Spleen (tissue), 11 donors: ENCODE measurements at regions not wholly inside any gene's neighbourhood (a gene's known extent, or its start where the extent isn't known, plus 50 kb on each side); places are given as distances from the start of the nearest gene placed in this dataset.

ENCODE experiments used
- DNase-seq: peaks from one replicate; pipeline ENCODE4 v3.0.0-alpha.2; 2020
- H3K27ac ChIP-seq, 8 donors: fragments of 200-600 bp; sonication (generic) in 7 of 8; 1 replicate in 4 of 8; 2 replicates in 4 of 8; pipeline versions ENCODE4 v1.5.0 to v1.8.0; 2016 to 2021; ENCODE audit warnings: inconsistent platforms in 4 of 8, mild to moderate bottlenecking in 4 of 8, moderate library complexity in 1 of 8
- H3K27me3 ChIP-seq, 7 donors: fragments of 200-600 bp; sonication (generic) in 6 of 7; replicated peaks in 1 of 7; 1 replicate in 4 of 7; 2 replicates in 3 of 7; pipeline versions ENCODE4 v1.5.0 to v1.8.0; 2016 to 2021; ENCODE audit warnings: inconsistent platforms in 3 of 7, mild to moderate bottlenecking in 1 of 7
- H3K36me3 ChIP-seq, 6 donors: fragments of 200-600 bp; sonication (generic) in 5 of 6; 1 replicate in 4 of 6; 2 replicates in 2 of 6; pipeline versions ENCODE4 v1.5.0 to v1.8.0; 2016 to 2021; ENCODE audit warnings: inconsistent platforms in 2 of 6
- H3K4me1 ChIP-seq, 6 donors: fragments of 200-600 bp; sonication (generic) in 5 of 6; 1 replicate in 3 of 6; 2 replicates in 3 of 6; pipeline versions ENCODE4 v1.5.0 to v1.8.0; 2016 to 2021; ENCODE audit warnings: inconsistent platforms in 3 of 6
- H3K4me3 ChIP-seq, 8 donors: fragments of 200-600 bp; sonication (generic) in 7 of 8; 1 replicate in 4 of 8; 2 replicates in 4 of 8; pipeline versions ENCODE4 v1.5.0 to v1.8.0; 2016 to 2021; ENCODE audit warnings: inconsistent platforms in 4 of 8, mild to moderate bottlenecking in 4 of 8, moderate library complexity in 2 of 8
- H3K9me3 ChIP-seq, 8 donors: fragments of 200-600 bp; sonication (generic) in 7 of 8; 1 replicate in 4 of 8; 2 replicates in 4 of 8; pipeline versions ENCODE4 v1.5.0 to v1.8.0; 2016 to 2021; ENCODE audit warnings: inconsistent platforms in 4 of 8
- POLR2A ChIP-seq, 3 donors: fragments of 450-650 bp; IDR thresholded peaks; one replicate each; pipeline ENCODE4 v1.5.1; 2017; ENCODE audit warnings: antibody characterized with exemption in 3 of 3, mild to moderate bottlenecking in 1 of 3
- POLR2AphosphoS5 ChIP-seq, 3 donors: sonication (generic); formaldehyde crosslinking; IDR thresholded peaks; one replicate each; pipeline ENCODE4 v1.5.1; 2017; ENCODE audit warnings: antibody characterized with exemption in 3 of 3
- WGBS, 5 donors: extraction: QIAGEN DNeasy Blood & Tissue Kit in 3 of 5; methylation state at CpG; one replicate each; pipeline versions ENCODE4 v1.1.5 to v1.1.7; 2013 to 2018; 5-methylcytosine and 5-hydroxymethylcytosine counted together
- intact Hi-C: fragments of 100-400 bp; cut with DNase I; formaldehyde crosslinking; loops from one replicate; pipeline ENCODE4 v1.15.0; 2023; ENCODE audit warnings: low total_unique reads
- TF ChIP-seq, protein P1 (sequence below), 11 experiments: fragments of 200-600 bp in 7 of 11; fragments of 450-650 bp in 4 of 11; sonication (generic) in 4 of 11; IDR thresholded peaks in 8 of 11; conservative IDR thresholded peaks in 3 of 11; 1 replicate in 7 of 11; 2 replicates in 4 of 11; pipeline versions ENCODE4 v1.4.0 to v1.8.0; 2016 to 2021; ENCODE audit warnings: antibody characterized with exemption in 11 of 11, inconsistent platforms in 4 of 11, mild to moderate bottlenecking in 1 of 11
- donor health status: healthy with polysubstance abuse.
- donor health status: DM: no; HTN: no; CAD: no; lungs with moderate emphysema.
- donor health status: DM: no; HTN: no; CAD: no.
- donor health status: Bipolar disorder and iron deficiency.
- donor health status: healthy.
- donor health status: DM: no; HTN: no; CAD: no.
- donor health status: DM: yes; HTN: yes; CAD: no.

DNA sequence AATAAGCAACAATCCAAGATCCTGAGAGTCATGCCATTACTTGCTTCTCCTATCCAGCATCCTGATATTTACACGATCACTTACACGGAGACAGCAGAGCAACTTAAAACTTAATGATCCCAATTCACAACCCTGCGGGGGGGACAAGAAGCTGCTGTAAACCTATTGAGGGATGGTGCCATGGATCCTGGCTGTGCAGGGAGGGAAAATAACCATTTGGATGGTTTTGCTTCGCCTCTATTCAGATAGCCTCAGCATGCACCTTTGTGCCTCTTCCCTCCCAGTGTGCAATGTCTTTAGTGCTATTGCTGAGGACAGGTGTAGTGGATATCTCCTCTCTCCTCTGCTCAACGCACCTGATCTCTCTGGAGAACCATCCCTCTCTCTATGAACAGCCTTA, 89.7 kb upstream of the PPARGC1A start:
- no peak overlapping the region for H3K4me3 ChIP-seq
- H3K27ac ChIP-seq: no peak overlapping the region
- no peak for DNase-seq
- 59 to 70% (median 61%) methylated on average over 5 of the region's 5 CpGs for WGBS, 5 donors
- no peaks in the 10 kb centered on the region for H3K9me3 ChIP-seq
- TF ChIP-seq, protein P1, sequence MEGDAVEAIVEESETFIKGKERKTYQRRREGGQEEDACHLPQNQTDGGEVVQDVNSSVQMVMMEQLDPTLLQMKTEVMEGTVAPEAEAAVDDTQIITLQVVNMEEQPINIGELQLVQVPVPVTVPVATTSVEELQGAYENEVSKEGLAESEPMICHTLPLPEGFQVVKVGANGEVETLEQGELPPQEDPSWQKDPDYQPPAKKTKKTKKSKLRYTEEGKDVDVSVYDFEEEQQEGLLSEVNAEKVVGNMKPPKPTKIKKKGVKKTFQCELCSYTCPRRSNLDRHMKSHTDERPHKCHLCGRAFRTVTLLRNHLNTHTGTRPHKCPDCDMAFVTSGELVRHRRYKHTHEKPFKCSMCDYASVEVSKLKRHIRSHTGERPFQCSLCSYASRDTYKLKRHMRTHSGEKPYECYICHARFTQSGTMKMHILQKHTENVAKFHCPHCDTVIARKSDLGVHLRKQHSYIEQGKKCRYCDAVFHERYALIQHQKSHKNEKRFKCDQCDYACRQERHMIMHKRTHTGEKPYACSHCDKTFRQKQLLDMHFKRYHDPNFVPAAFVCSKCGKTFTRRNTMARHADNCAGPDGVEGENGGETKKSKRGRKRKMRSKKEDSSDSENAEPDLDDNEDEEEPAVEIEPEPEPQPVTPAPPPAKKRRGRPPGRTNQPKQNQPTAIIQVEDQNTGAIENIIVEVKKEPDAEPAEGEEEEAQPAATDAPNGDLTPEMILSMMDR (IDR thresholded peaks at IDR 0.05 in 8 of 11, conservative IDR thresholded peaks at IDR 0.05 in 3 of 11): no peak
- no peak for TF ChIP-seq POLR2A (IDR thresholded peaks at IDR 0.05)
- TF ChIP-seq POLR2AphosphoS5 (IDR thresholded peaks at IDR 0.05): no peak
- no peaks in the 10 kb centered on the region for H3K27me3 ChIP-seq
- no peaks in the 10 kb centered on the region for H3K4me1 ChIP-seq
- no peaks in the 10 kb centered on the region for H3K36me3 ChIP-seq
- intact Hi-C loops: no loop called here

DNA sequence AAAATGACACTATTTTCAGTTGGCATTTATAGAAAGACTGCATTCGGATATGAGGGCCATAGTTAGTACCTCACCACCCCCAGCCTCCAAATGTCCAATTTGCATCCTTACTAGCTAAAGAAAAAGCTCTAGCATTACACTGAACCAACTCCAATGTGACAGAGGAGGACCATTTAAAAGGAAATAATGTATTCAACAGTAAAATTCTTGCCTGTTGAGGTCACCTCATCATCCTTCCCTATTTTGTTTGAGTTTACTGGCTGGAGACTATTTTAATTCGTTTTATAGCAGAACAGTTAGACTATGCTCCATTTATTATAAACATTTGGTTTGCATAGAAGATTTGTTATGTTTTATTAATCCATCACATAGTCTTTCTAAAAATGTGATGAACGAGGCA, 88.2 kb upstream of the PPARGC1A start:
- Histone ChIP-seq H3K4me1 (no peaks in the 10 kb centered on the region), H3K9me3 (no peaks in the 10 kb centered on the region), H3K4me3 (no peak overlapping the region), H3K27ac (no peak overlapping the region), H3K36me3 (no peaks in the 10 kb centered on the region), H3K27me3 (no peaks in the 10 kb centered on the region)
- TF ChIP-seq, protein P1 (IDR thresholded peaks at IDR 0.05 in 8 of 11, conservative IDR thresholded peaks at IDR 0.05 in 3 of 11): no peak
- TF ChIP-seq POLR2A (IDR thresholded peaks at IDR 0.05) (no peak), POLR2AphosphoS5 (IDR thresholded peaks at IDR 0.05) (no peak)
- DNase-seq: no peak
- intact Hi-C loops: no loop called here
- 60 to 81% (median 63%) methylated on average over 3 of the region's 3 CpGs for WGBS, 5 donors

DNA sequence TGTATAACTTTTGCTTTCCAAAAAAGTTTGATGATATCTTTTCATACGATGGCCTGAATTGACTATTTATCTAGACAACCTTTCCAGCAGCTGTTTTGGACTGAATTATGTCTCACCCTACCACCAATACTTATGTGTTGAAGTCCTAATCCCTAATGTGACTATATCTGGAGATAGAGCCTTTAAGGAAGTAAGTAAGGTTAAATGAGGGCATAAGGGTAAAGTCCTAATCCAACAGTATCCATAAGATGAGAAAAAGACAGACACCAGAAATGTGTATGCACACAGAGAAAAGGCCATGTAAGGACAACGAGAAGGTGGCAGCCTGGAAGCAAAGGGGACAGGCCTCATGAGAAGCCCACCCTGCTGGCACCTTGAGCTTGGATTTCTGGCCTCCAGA, 86.6 kb upstream of the PPARGC1A start:
- Histone ChIP-seq H3K4me1 (no peaks in the 10 kb centered on the region), H3K9me3 (no peaks in the 10 kb centered on the region), H3K27me3 (no peaks in the 10 kb centered on the region), H3K36me3 (no peaks in the 10 kb centered on the region), H3K4me3 (no peak overlapping the region), H3K27ac (no peak overlapping the region)
- no peak for TF ChIP-seq POLR2AphosphoS5 (IDR thresholded peaks at IDR 0.05)
- no peak for TF ChIP-seq POLR2A (IDR thresholded peaks at IDR 0.05)
- TF ChIP-seq, protein P1 (IDR thresholded peaks at IDR 0.05 in 8 of 11, conservative IDR thresholded peaks at IDR 0.05 in 3 of 11): no peak
- no peak for DNase-seq
- 74 to 90% (median 76%) methylated on average over 2 of the region's 2 CpGs for WGBS, 5 donors
- intact Hi-C loops: no loop called here

DNA sequence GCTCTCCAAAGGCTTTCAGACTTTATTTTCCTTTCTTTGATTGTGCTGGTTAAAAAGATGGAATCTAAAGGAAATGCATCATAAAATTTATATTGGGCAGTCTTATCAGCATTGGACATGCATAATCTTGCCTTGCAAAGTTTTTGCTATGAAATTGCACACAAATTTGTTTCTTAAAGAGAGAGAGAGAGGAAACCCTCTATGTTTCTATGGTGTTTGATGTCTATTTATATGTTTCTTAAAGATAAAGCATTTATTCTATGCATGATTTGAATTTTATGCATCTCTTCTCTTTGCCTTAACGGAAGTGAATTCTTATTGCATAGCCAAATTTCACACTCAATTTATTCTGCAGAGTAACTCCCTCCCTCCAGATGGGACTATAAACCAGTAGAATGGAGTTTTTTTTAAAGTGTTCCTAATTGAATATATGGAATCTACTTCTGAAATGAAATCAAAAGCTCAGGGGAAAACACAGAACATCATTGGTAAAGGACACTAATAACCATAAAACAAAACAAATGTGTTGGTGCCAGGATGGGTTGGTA, 83.5 kb upstream of the PPARGC1A start:
- intact Hi-C loops: no loop called here
- no peaks in the 10 kb centered on the region for H3K4me1 ChIP-seq
- no peak overlapping the region for H3K4me3 ChIP-seq
- TF ChIP-seq POLR2AphosphoS5 (IDR thresholded peaks at IDR 0.05): no peak
- TF ChIP-seq, protein P1 (IDR thresholded peaks at IDR 0.05 in 8 of 11, conservative IDR thresholded peaks at IDR 0.05 in 3 of 11): no peak
- no peak for TF ChIP-seq POLR2A (IDR thresholded peaks at IDR 0.05)
- 77 to 96% (median 82%) methylated on average over 1 of the region's 1 CpG for WGBS, 5 donors
- no peak for DNase-seq
- H3K9me3 ChIP-seq: no peaks in the 10 kb centered on the region
- H3K27me3 ChIP-seq: no peaks in the 10 kb centered on the region
- H3K27ac ChIP-seq: no peak overlapping the region
- no peaks in the 10 kb centered on the region for H3K36me3 ChIP-seq
